Head of caudate nucleus (tissue), 42 donors: ENCODE measurements at regions not wholly inside any gene's neighbourhood (a gene's known extent, or its start where the extent isn't known, plus 50 kb on each side); places are given as distances from the start of the nearest gene placed in this dataset.

ENCODE experiments used
- DNase-seq, 42 donors: peaks; one replicate each; pipeline versions ENCODE4 v3.0.0 to v3.0.0-alpha.2; 2020 to 2021; ENCODE audit warnings: mixed read lengths in 7 of 42
- intact Hi-C: fragments of 100-400 bp; cut with DNase I; formaldehyde crosslinking; loops from one replicate; pipeline ENCODE4 v1.15.0; 2022

DNA sequence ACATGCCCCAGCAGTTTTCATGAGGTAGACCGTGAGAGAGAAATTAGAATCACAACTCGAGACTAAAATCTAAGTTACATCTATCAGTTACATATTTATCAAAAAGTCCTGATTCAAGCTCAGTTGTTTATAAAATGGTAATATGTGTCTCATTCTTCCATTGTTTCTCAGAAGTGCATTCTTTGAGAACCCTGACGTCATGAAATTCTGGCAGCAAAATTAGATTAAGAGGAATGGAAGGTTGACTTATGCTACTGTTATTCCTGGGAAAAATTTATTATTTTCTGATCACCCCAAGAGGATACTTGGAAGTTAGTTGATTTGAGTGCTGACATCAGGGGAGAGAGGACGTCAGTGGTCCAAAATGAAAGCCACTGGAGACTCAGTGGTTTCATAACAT is 1864.8 kb upstream of the LRRTM1 start:
- intact Hi-C loops: no loop called here
- DNase-seq: no peak

DNA sequence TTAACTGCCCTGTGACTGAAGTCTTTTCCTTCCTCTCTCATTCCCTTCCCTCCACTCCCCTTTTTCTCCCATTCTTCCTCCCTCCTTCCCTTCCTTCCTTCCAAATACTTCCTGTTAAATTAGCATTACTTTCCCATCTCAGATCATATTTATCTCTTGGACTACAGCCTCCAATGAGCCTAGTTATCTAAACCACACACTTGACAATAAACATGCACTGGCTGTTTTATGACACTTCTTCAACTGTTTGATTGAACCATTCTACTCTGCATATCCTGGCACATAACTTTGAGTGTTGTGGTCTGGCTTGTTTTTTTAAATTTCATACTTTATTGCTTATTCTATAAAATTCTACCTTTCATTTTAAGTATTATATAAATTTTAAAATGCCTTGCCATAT is 1860.8 kb upstream of the LRRTM1 start:
- DNase-seq: no peak
- intact Hi-C loops: no loop called here

- intact Hi-C loops: no loop called here
- DNase-seq: no peak
Measured at GRCh38 chr2:82158150-82158549, 1853.6 kb upstream of the LRRTM1 start.

GRCh38 chr2:82155469-82155868 is 1850.9 kb upstream of the LRRTM1 start:
- DNase-seq: no peak
- intact Hi-C loops: no loop called here

- intact Hi-C loops: no loop called here
- DNase-seq: no peak
Measured at GRCh38 chr2:82143343-82143742, 1838.8 kb upstream of the LRRTM1 start.

GRCh38 chr2:82139979-82140611 is 1835.5 kb upstream of the LRRTM1 start:
- intact Hi-C loops: no loop called here
- no peak for DNase-seq

DNA sequence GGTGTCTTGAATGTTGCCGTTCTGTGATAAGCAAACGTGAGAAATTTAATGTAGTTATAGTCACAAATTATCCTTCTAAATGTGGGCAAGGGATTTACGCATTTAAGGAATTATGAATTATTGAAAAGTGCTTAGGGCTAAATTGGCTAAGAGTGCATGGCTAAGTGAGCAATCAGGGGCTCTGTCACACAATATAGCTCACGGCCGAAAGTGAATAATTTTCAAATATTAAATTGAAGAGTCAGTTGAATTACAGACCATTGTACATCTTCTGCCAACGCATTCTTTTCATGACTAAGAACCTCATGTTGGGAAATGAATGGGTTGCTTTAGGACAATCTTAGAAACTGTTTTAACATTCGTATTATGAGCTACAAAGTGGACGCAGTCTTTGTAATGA is 1832.9 kb upstream of the LRRTM1 start:
- intact Hi-C loops: no loop called here
- DNase-seq: no peak

DNA sequence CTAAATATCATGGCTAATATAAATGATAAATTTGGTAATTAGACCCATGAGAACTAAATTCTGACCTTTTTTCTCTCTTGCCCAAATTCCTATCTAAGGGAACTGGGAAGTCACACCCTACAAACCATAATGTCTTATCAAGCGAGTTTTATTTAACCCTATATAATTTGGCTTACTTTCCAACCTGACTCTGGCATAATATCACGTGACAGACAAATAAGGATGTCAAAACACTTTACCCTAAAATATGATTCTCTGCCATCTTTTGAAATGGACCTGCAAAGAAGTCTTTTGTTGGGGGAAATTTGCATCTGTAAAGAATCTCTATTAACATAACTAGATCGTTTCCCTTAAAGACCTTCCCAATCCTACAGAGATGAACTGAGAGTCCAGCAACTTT is 1823.5 kb upstream of the LRRTM1 start:
- intact Hi-C loops: no loop called here
- DNase-seq: no peak

GRCh38 chr2:82124629-82125028 is 1820.1 kb upstream of the LRRTM1 start:
- intact Hi-C loops: no loop called here
- DNase-seq: no peak

DNA sequence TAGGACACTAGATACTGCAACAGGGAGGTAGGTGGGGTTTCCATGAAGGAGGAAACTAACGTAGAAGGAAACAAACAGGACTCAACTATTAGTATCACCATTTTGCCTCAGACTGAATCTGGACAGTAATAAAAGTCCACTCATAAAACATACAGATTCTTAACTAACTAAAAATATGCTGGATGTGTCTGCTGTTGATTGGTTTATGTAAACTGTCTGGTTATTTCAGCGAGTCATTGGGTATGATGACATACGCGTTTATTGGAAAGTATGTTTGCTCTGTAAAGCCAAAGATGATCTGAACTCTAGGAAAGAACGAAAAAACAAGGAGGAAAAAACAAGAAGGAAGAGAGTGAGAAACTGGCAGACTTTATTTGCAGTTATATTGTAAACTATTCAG is 1816.1 kb upstream of the LRRTM1 start:
- DNase-seq: no peak
- intact Hi-C loops: no loop called here

GRCh38 chr2:82120115-82120514 is 1815.6 kb upstream of the LRRTM1 start:
- intact Hi-C loops: no loop called here
- DNase-seq: no peak

DNA sequence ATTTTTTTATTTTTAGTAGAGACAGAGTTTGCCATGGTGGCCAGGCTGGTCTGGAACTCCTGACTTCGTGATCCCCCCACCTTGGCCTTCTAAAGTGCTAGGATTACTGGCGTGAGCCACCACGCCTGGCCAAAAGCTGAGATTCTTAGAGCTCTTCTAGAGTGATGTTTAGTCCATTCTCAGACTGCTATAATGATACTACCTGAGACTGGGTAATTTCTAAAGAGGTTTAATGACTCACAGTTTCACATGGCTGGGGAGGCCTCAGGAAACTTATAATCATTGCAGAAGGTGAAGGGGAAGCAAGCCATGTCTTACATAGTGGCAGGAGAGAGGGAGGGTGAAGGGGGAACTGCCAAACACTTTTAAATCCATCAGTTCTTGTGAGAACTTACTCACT is 1804.9 kb upstream of the LRRTM1 start:
- intact Hi-C loops: no loop called here
- no peak for DNase-seq

- no peak for DNase-seq
- intact Hi-C loops: no loop called here
Measured at GRCh38 chr2:82098617-82099016, 1794.1 kb upstream of the LRRTM1 start.

GRCh38 chr2:82089518-82089917 is 1785.0 kb upstream of the LRRTM1 start:
- intact Hi-C loops: no loop called here
- no peak for DNase-seq

- intact Hi-C loops: no loop called here
- DNase-seq: no peak
Measured at GRCh38 chr2:82084679-82085392, 1780.3 kb upstream of the LRRTM1 start.

DNA sequence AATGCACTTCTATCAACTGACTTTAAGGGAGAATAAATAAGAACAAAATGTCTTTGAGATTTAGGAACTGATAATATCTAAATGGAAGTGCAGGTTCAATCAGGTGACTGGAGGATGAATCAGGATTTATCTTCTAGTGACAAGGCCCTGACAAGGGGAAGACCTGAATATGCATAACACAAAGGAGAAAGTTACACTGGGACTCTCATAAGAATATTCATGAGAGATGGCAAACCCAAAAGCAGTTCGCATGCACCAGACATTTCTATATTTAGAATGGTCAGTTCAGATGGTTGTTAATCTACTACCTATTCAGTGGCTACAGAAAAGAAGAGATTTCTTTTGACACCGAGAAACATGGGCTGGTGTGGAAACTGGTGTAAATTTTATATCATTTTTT is 1771.3 kb upstream of the LRRTM1 start:
- intact Hi-C loops: no loop called here
- no peak for DNase-seq

GRCh38 chr2:82062463-82062862 is 1757.9 kb upstream of the LRRTM1 start:
- intact Hi-C loops: no loop called here

DNA sequence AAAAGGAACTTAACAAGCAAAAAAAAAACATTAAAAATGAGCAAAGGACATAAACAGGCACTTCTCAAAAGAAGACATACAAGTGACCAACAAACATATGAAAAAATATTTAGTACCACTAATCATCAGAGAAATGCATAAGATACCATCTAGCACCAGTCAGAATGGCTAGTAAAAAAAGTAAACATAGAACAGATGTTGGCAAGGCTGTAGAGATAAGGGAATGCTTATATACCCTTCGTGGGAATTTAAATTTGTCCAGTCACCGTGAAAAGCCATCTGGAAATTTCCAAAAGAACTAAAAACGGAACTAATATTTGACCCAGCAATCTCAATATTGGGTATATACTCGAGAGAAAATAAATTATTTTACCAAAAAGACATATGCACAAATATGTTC is 1751.3 kb upstream of the LRRTM1 start:
- DNase-seq: no peak
- intact Hi-C loops: no loop called here

More at GRCh38 chr2:82062463-82062862, 1757.9 kb upstream of the LRRTM1 start:
- DNase-seq: no peak

DNA sequence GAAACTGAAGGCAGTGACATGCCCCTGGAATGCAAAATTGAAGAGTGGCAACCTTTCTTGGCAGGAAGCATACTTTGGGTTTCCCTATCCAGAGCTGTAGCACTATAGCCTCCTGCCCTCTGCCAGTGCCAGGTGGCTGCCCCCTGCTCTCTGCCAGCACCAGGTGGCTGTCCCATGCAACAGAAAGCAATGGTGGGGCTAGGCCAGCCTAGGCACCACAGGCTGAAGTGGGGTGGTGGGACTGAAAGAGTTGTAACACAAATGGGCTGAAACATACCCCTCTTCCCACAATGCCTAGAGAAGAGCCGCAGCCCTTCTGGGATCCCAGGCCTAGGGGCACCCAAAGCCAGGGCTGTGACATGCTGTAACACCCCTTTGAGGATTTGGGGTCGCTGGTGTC is 1739.3 kb upstream of the LRRTM1 start:
- no peak for DNase-seq
- intact Hi-C loops: no loop called here

GRCh38 chr2:82027921-82028615 is 1723.5 kb upstream of the LRRTM1 start:
- DNase-seq: no peak
- intact Hi-C loops: no loop called here

GRCh38 chr2:82023710-82024109 is 1719.2 kb upstream of the LRRTM1 start:
- intact Hi-C loops: no loop called here
- DNase-seq: no peak
